ENCODE measurements at regions not wholly inside any gene's neighbourhood (a gene's known extent, or its start where the extent isn't known, plus 50 kb on each side); places are given as distances from the start of the nearest gene placed in this dataset.
"Not testable (repeated sequence)": the region's sequence is repeated elsewhere in the genome, so short reads cannot be mapped to it uniquely, and the experiment has no call there.

DNA sequence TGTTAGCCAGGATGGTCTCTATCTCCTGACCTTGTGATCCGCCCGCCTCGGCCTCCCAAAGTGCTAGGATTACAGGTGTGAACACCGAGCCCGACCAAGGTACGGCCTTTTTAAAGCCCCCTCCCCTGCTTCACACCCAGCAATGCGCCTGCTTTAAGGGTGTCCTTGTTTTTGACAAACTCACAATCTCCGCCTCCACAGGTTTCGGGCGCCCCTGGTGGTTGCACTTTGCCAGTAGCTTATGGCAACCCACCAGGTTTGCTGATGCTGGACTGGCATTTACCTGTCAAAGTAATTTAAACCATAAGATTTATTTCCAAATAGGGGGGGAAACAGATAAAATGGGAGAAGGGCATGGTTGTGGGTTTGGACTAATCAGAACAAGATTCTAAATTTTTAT lies 129.0 kb upstream of the FAM240B start:
- DNase-seq; H3K36me3 Mint-ChIP-seq (ENCODE audit: low read depth); H3K9me3 Mint-ChIP-seq (ENCODE audit: low read depth); POLR2A ChIA-PET; H3K4me3 Mint-ChIP-seq; H3K27ac Mint-ChIP-seq; ATAC-seq; H3K27me3 Mint-ChIP-seq; CTCF ChIA-PET; H3K4me1 Mint-ChIP-seq; intact Hi-C loops (cut with DNase I, micrococcal nuclease): not testable (repeated sequence)

DNA sequence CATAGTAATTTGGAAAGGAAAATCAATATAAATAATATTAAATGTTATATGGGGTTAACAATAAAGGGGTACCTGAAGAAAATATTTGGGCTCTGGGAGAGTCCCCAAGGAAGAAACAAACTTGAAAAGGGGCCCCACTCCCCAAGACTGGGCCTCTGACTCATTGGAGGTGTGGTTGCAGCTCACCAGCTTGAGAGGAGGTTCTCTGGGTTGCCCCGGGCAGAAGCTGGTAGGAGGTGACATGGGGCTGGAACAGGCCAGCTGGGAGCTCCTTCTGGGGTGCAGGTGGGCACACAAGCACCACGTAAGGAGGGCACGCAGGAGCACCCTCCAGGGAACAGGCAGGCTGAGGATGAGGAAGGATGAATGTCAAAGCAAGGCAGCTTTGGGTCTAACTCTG lies 120.3 kb upstream of the FAM240B start:
- intact Hi-C loops (cut with DNase I, micrococcal nuclease); H3K27ac Mint-ChIP-seq; H3K9me3 Mint-ChIP-seq (ENCODE audit: low read depth); CTCF ChIA-PET; POLR2A ChIA-PET; H3K36me3 Mint-ChIP-seq (ENCODE audit: low read depth); ATAC-seq; H3K4me1 Mint-ChIP-seq; H3K4me3 Mint-ChIP-seq; DNase-seq; H3K27me3 Mint-ChIP-seq: not testable (repeated sequence)

DNA sequence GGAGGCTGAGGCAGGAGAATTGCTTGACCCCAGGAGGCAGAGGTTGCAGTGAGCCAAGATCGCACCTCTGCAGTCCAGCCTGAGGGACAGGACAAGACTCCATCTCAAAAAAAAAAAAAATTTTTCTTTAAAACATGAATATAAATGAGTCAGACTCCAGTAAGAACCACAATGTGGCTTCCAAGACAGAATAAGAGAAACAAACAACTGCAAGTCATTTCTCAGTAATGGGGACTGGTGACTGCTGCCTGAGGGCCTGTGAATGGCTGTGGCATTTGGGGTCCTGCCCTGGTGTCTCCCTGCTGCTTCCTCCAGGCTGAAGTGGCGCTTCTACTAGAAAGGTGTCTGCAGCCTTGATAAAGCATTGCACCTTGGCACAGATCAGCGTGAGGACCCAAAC lies 113.8 kb upstream of the FAM240B start:
- DNase-seq; H3K4me3 Mint-ChIP-seq; ATAC-seq; CTCF ChIA-PET; H3K36me3 Mint-ChIP-seq (ENCODE audit: low read depth); intact Hi-C loops (cut with DNase I, micrococcal nuclease); H3K4me1 Mint-ChIP-seq; H3K9me3 Mint-ChIP-seq (ENCODE audit: low read depth); POLR2A ChIA-PET; H3K27ac Mint-ChIP-seq; H3K27me3 Mint-ChIP-seq: not testable (repeated sequence)

DNA sequence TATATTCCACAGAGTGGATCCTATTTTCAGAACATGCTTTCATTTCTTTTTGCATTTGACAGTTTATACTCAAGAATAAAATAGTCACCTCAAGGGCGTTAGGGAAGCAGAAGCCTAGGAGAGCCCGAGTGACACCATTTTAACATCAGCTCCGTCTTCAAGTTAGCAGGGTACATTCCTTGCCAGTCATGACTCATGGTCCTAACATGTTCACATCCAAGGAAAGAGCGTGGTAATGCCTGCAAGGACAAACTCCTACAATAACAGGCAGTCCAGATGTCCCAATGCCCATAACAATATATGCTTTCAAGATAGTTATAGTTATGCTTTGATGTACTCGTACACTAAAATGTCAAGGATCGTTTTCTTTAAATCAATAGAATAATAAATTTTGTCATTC lies 93.9 kb upstream of the FAM240B start:
- H3K9me3 Mint-ChIP-seq (ENCODE audit: low read depth); POLR2A ChIA-PET; H3K27ac Mint-ChIP-seq; ATAC-seq; H3K4me1 Mint-ChIP-seq; CTCF ChIA-PET; DNase-seq; intact Hi-C loops (cut with DNase I, micrococcal nuclease); H3K27me3 Mint-ChIP-seq; H3K4me3 Mint-ChIP-seq; H3K36me3 Mint-ChIP-seq (ENCODE audit: low read depth): not testable (repeated sequence)

DNA sequence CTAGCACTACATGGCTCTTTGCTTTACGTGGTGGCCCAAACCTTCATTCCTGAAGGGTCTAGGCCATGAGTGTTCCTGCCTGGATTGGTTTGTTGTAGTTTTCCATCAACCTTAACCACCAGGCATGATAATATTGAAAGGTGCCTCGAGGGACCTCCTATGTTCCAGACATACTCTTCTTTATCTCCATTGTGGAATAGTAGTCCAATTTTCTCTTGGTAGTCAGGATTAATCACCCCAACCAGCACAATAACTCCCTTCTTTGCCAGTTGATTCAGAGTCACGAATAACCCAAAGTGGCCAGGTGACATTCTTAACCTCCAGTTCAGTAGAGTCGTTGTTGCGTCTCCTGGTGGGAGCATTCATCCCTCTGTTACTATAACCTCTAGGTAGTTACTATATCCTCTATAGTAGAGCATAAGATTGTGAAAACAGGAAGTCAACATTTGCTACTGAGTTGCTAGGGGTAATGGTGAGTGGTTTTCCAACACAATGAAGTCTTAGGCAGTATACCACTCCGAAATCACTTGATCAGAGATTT lies 88.1 kb upstream of the FAM240B start:
- DNase-seq; H3K36me3 Mint-ChIP-seq (ENCODE audit: low read depth); CTCF ChIA-PET; H3K4me3 Mint-ChIP-seq; H3K4me1 Mint-ChIP-seq; H3K27me3 Mint-ChIP-seq; POLR2A ChIA-PET; ATAC-seq; H3K9me3 Mint-ChIP-seq (ENCODE audit: low read depth); intact Hi-C loops (cut with DNase I, micrococcal nuclease); H3K27ac Mint-ChIP-seq: not testable (repeated sequence)

DNA sequence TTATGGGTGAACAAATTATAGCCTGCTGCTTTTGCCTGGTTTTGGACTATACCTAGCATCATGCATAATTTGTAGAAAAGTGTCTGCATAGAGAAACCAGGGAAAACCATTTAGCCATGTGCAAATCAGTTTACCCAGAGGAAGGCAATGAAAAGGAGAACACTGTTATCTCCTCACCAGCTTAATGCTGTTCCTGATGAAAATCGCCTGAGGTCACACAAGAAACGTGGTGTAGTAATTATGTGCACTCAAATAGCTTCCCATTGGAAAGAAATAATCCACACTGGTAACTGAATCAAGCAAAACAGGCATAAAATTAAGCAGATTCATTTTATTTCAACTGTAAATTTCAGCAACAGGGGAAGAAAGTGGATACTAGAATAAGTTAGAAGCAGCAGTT lies 51.7 kb upstream of the FAM240B start:
- intact Hi-C loops (cut with DNase I, micrococcal nuclease), result no loop called here
- no peaks in the 10 kb centered on the region for H3K4me1 Mint-ChIP-seq

More for the DNA sequence above, 51.7 kb upstream of the FAM240B start:
- CTCF ChIA-PET, result no interaction called here
- H3K4me3 Mint-ChIP-seq, result no peak overlapping the region
- DNase-seq, result no peak
- ATAC-seq, result no peak
- H3K27me3 Mint-ChIP-seq, result peaks cover 2% of the 10 kb centered on the region
- H3K27ac Mint-ChIP-seq, result no peak overlapping the region
- peaks cover 6% of the 10 kb centered on the region for H3K9me3 Mint-ChIP-seq (ENCODE audit: low read depth)
- POLR2A ChIA-PET, result no interaction called here
- no peaks in the 10 kb centered on the region for H3K36me3 Mint-ChIP-seq (ENCODE audit: low read depth)

All from activated CD4-positive, alpha-beta T cell treated with anti-CD3 and anti-CD28 coated beads for 36 hours (primary cell).